Breast epithelium (tissue), 4 donors: ENCODE measurements at regions not wholly inside any gene's neighbourhood (a gene's known extent, or its start where the extent isn't known, plus 50 kb on each side); places are given as distances from the start of the nearest gene placed in this dataset.

Experiments
- DNase-seq, 2 donors: peaks; one replicate each; pipeline ENCODE4 v3.0.0-alpha.2; 2019; ENCODE audit warnings: low spot score in 2 of 2
- H3K27ac ChIP-seq, 2 donors: fragments of 200-600 bp; sonication (generic) in 1 of 2; one replicate each; pipeline ENCODE4 v1.5.1; 2016 to 2019; ENCODE audit warnings: mild to moderate bottlenecking in 1 of 2
- H3K27me3 ChIP-seq, 2 donors: fragments of 200-600 bp; sonication (generic) in 1 of 2; one replicate each; pipeline versions ENCODE4 v1.5.1 to v1.6.0; 2017 to 2019; ENCODE audit warnings: control low read depth in 1 of 2, mild to moderate bottlenecking in 1 of 2
- H3K36me3 ChIP-seq: fragments of 200-600 bp; one replicate; pipeline ENCODE4 v1.5.1; 2019
- H3K4me1 ChIP-seq, 2 donors: fragments of 200-600 bp; sonication (generic); one replicate each; pipeline ENCODE4 v1.5.1; 2016 to 2019; ENCODE audit warnings: control low read depth in 1 of 2
- H3K4me3 ChIP-seq, 3 donors: fragments of 200-600 bp; sonication (generic); 1 replicate in 2 of 3; 2 replicates in 1 of 3; pipeline ENCODE4 v1.5.1; 2016 to 2019; ENCODE audit warnings: mild to moderate bottlenecking in 3 of 3, moderate library complexity in 2 of 3
- H3K9me3 ChIP-seq, 2 donors: fragments of 200-600 bp; sonication (generic) in 1 of 2; one replicate each; pipeline ENCODE4 v1.5.1; 2016 to 2019; ENCODE audit warnings: control low read depth in 1 of 2
- CTCF ChIP-seq, 3 donors: fragments of 450-650 bp; IDR thresholded peaks; one replicate each; pipeline ENCODE4 v1.5.1; 2016 to 2017; ENCODE audit warnings: antibody characterized with exemption in 3 of 3, mild to moderate bottlenecking in 3 of 3, moderate library complexity in 3 of 3
- POLR2A ChIP-seq: fragments of 450-650 bp; IDR thresholded peaks from one replicate; pipeline ENCODE4 v1.6.1; 2016; ENCODE audit warnings: antibody characterized with exemption, mild to moderate bottlenecking, moderate library complexity
- POLR2AphosphoS5 ChIP-seq, 3 donors: sonication (generic); formaldehyde crosslinking; IDR thresholded peaks; one replicate each; pipeline ENCODE4 v1.6.1; 2017; ENCODE audit warnings: antibody characterized with exemption in 3 of 3
- intact Hi-C: fragments of 100-400 bp; cut with DNase I; formaldehyde crosslinking; loops from one replicate; pipeline ENCODE4 v1.15.1; 2023; ENCODE audit warnings: low total_unique reads

- H3K4me1 ChIP-seq = no peaks in the 10 kb centered on the region
- no peak for DNase-seq
- H3K27me3 ChIP-seq = no peaks in the 10 kb centered on the region
- H3K9me3 ChIP-seq = no peaks in the 10 kb centered on the region
- TF ChIP-seq CTCF (IDR thresholded peaks at IDR 0.05) (no peak), POLR2AphosphoS5 (IDR thresholded peaks at IDR 0.05) (no peak), POLR2A (no peak)
- no peaks in the 10 kb centered on the region for H3K36me3 ChIP-seq
- intact Hi-C loops = no loop called here
- no peak overlapping the region for H3K27ac ChIP-seq
- H3K4me3 ChIP-seq = no peak overlapping the region
These were observed 72.0 kb upstream of the RAI14 start for GRCh38 chr5:34584165-34584564.

- peak in 1 of 2 donors; percentile 57 for DNase-seq
- Histone ChIP-seq H3K27me3 (no peaks in the 10 kb centered on the region), H3K27ac (peak overlapping the region; percentile 74 to 88), H3K36me3 (no peaks in the 10 kb centered on the region), H3K9me3 (no peaks in the 10 kb centered on the region), H3K4me3 (peak overlapping the region in 1 of 3 donors; percentile 26), H3K4me1 (no peaks in the 10 kb centered on the region)
- intact Hi-C loops = no loop called here
- no peak for TF ChIP-seq POLR2A
- no peak for TF ChIP-seq CTCF (IDR thresholded peaks at IDR 0.05)
- no peak for TF ChIP-seq POLR2AphosphoS5 (IDR thresholded peaks at IDR 0.05)
These were observed 70.5 kb upstream of the RAI14 start for GRCh38 chr5:34585601-34586104.

GRCh38 chr5:34586117-34586885 lies 69.8 kb upstream of the RAI14 start:
- H3K4me1 ChIP-seq = no peaks in the 10 kb centered on the region
- TF ChIP-seq POLR2A (no peak), CTCF (IDR thresholded peaks at IDR 0.05) (no peak), POLR2AphosphoS5 (IDR thresholded peaks at IDR 0.05) (no peak)
- H3K4me3 ChIP-seq = peak overlapping the region in 1 of 3 donors; percentile 26
- no peaks in the 10 kb centered on the region for H3K9me3 ChIP-seq
- no peak for DNase-seq
- peak overlapping the region; percentile 74 to 88 for H3K27ac ChIP-seq
- H3K36me3 ChIP-seq = no peaks in the 10 kb centered on the region
- H3K27me3 ChIP-seq = no peaks in the 10 kb centered on the region
- intact Hi-C loops = no loop called here

- H3K9me3 ChIP-seq = no peaks in the 10 kb centered on the region
- no peaks in the 10 kb centered on the region for H3K4me1 ChIP-seq
- intact Hi-C loops = no loop called here
- no peak overlapping the region for H3K4me3 ChIP-seq
- no peak for DNase-seq
- H3K27me3 ChIP-seq = no peaks in the 10 kb centered on the region
- TF ChIP-seq POLR2AphosphoS5 (IDR thresholded peaks at IDR 0.05) (no peak), CTCF (IDR thresholded peaks at IDR 0.05) (no peak), POLR2A (no peak)
- H3K36me3 ChIP-seq = no peaks in the 10 kb centered on the region
- no peak overlapping the region for H3K27ac ChIP-seq
These were observed 68.5 kb upstream of the RAI14 start for GRCh38 chr5:34587355-34588241.

GRCh38 chr5:34589832-34590231 lies 66.3 kb upstream of the RAI14 start:
- intact Hi-C loops = no loop called here
- no peak overlapping the region for H3K27ac ChIP-seq
- no peaks in the 10 kb centered on the region for H3K36me3 ChIP-seq
- no peaks in the 10 kb centered on the region for H3K9me3 ChIP-seq
- H3K27me3 ChIP-seq = no peaks in the 10 kb centered on the region
- no peak overlapping the region for H3K4me3 ChIP-seq
- no peaks in the 10 kb centered on the region for H3K4me1 ChIP-seq
- DNase-seq = no peak
- no peak for TF ChIP-seq POLR2AphosphoS5 (IDR thresholded peaks at IDR 0.05)
